ENCODE measurements at regions not wholly inside any gene's neighbourhood (a gene's known extent, or its start where the extent isn't known, plus 50 kb on each side); places are given as distances from the start of the nearest gene placed in this dataset.

GRCh38 chr16:79437764-79438751 lies 162.5 kb downstream of the MAF start:
- TF ChIP-seq GATA2 (IDR thresholded peaks at IDR 0.05; ENCODE audit: low read depth, low read length) (no peak), GATA3 (IDR thresholded peaks at IDR 0.05; ENCODE audit: low read depth, low read length) (no peak)
